GM04503 (cell line): ENCODE measurements at regions not wholly inside any gene's neighbourhood (a gene's known extent, or its start where the extent isn't known, plus 50 kb on each side); places are given as distances from the start of the nearest gene placed in this dataset.
A peak's percentile ranks its signal among the peaks of the same experiment; 100 is the strongest.
"Not testable (repeated sequence)": the region's sequence is repeated elsewhere in the genome, so short reads cannot be mapped to it uniquely, and the experiment has no call there.

Experiments
- DNase-seq: peaks from one replicate; pipeline ENCODE4 v3.0.0-alpha.2; 2012; ENCODE audit warnings: low read depth

DNA sequence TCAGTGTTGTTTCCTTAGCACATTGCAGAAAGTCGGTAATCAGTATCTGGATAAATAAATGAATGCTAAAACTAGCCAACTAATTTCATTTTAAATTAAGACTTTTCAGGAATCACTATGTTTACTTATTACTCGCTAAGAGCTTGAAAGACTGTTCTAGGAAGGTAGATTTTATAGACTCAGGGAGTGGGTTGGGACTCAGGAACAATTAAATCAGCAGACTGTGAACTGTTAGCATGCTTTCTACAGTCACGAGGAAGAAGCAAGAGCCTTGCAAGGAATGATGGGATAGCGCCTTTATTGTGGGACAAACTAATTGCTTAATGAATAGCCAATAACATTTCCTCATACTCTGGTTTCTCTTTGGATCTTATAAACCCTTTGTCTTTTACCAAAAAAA is 183.2 kb upstream of the AADAT start:
- no peak for DNase-seq

- DNase-seq: no peak
These were observed 182.0 kb upstream of the AADAT start for GRCh38 chr4:170271723-170272122.

- DNase-seq: no peak
These were observed 180.9 kb upstream of the AADAT start for GRCh38 chr4:170270628-170271027.

- DNase-seq: no peak
These were observed 180.2 kb upstream of the AADAT start for GRCh38 chr4:170269950-170270349.

DNA sequence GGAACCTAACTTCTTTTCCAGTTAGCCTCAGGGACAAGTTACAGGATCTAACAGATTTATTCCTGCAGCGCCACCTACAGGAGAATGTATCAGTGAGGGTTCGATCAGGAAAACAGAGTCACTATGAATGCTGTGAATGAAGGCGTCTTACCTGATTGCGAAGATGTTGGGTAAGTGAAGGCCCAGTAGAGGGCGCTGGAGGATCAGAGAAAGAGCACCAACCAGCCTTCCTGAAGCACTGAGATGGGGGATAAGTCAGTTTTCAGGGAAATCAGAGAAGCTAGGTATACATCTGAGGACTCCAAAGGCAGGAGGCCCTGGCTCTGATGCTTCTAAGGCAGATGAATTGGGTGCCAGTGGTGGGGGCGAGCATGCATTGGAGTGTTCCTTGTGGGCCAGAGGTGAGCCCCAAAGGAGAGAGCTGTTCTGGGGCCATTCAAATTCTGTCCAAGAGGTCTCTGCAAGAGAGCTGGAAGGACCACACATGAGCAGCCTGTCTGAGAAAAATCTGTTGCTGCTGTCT is 169.9 kb upstream of the AADAT start:
- peak; percentile 34 for DNase-seq

DNA sequence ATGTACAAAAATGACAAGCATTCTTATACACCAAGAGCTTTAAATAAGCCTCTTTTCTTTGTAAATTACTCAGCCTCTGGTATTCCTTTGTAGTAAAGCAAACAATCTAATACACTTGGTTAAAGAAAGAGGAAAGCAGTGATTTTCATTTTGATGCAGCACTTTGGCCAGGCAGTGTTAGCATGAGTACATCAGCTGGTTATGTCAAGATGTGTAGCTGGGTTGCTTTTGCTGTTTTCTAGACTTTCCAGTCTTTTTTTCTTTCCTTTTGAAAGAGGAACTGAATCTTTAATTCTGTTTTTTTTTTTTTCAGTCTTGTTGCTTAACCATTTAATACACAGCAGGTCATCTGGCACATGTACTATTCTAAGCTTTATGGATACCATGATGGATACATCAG is 167.1 kb upstream of the AADAT start:
- no peak for DNase-seq

- no peak for DNase-seq
These were observed 158.8 kb upstream of the AADAT start for GRCh38 chr4:170248576-170248975.

DNA sequence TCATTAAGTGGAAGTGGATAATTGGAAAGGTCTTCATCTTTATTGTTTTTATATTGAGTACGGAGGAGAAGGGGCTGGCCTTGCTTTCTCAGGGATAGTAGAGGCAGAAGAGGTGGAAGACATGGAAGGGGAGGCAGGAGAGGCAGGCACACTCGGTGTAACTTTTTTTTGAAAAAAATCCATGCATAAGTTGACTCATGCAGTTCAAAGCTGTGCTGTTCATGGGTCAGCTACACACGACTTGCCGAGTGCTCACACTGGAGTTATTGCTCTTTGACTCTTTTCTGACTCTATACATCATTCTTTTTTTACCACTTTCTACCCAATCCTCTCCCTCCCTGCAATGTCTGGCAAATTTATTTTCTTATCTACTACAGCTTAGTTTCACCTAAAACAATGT is 158.3 kb upstream of the AADAT start:
- DNase-seq: no peak

DNA sequence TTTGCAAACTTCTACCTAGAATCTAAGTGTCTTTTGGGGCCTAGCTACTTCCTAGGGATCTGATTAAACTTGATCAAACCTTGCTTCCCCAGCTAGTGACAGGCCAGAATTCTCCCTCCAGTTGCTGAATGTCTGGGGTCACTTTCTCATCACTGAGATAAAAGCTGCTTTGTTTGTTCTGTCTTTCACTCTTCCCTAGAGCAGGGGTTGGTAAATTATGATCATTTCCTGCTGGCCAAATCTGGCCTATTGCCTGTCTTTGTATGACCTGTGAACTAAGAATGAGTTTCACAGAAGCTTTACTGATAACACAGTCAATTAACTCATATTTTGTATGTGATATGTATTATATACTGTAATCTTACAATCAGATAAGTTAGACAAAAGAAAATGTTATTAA is 157.8 kb upstream of the AADAT start:
- DNase-seq: no peak

- no peak for DNase-seq
These were observed 154.0 kb upstream of the AADAT start for GRCh38 chr4:170243662-170244288.

GRCh38 chr4:170242471-170242870 is 152.7 kb upstream of the AADAT start:
- peak; percentile 3 for DNase-seq

GRCh38 chr4:170234800-170235199 is 145.0 kb upstream of the AADAT start:
- DNase-seq: no peak

DNA sequence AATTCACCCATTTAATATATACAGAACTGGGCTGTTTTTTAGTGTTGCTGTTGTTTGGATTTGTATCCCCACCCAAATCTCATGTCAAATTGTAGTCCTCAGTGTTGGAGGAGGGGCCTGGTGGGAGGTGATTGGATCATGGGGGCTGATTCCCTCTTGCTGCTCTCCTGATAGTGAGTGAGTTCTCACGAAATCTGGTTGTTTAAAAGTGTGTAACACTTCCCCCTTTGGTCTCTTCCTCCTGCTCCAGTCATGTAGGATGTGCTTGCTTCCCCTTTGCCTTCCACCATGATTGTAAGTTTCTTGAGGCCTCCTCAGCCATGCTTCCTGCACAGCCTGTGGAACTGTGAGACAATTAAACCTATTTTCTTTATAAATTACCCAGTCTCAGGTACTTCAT is 141.6 kb upstream of the AADAT start:
- DNase-seq: no peak

DNA sequence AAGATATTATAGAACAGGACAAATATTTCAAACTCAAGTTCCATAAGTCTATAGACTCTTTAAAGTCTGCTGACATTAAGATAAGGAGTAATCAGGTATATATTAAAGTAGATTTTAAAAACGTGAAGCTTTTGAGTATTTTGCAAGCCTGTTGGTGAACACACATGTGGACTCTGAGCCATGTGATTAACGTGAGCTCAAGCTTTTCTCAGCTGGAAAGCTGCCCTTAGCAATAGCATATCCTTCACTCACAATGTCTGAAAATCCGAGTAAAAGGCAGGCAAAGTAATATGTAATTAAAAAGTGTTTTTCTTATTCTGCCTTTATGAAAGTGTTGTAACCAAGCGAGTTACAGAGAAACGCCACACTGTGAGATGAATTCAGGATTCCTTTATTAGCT is 140.5 kb upstream of the AADAT start:
- DNase-seq: no peak

DNA sequence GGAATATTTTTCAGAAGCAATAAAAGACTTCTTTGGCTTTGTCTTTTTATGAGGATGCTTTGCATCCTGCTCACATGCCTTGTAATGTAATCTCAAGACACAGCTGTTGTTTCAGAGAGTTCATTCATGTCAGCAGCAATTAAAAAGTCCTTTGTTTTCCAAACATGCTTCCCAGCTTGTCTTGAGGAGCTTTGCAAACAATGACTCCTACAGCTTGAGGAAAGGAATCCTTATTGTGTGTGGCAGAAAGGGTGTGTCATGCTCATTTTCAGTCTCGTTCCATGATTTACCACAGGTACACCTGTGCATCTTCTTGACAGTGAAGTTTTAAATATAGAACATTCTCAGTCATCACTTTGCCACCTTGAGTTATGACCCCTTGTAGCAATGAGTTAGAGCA is 139.2 kb upstream of the AADAT start:
- no peak for DNase-seq

DNA sequence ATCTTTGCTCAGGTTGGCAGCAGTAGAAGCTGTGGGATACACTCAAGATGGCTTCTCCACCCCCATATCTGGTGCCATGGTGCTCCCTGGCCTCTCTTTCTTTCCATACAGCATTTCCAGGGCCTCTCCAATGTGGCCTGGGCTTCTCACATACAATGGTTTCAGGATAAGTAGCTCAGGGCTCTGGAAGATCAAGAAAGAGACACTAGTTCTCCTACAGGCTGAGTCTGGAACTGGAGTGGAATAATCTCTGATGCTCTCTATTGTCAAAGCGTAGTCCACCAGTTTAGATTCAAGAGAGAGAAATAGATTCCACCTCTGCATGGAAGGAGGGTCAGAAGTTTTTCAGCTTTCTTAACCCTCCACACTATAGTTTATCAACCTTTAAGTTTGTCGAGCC is 138.2 kb upstream of the AADAT start:
- no peak for DNase-seq

- no peak for DNase-seq
These were observed 136.5 kb upstream of the AADAT start for GRCh38 chr4:170226288-170226687.

DNA sequence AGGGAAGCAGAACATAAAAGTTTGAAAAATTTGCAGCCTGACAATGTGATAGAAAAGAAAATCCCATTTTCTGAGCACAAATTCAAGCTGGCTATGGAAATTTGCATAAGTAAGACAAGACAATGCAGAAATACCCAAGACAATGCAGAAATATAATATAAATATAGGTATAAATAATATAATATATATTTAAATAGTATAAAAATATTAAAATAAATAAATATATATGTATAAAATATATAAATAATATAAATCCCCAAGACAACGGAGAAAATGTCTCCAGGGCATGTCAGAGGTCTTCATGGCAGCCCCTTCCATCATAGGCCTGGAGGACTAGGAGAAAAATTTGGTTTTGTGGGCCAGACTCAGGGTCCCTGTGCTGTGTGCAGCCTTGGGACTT is 125.0 kb upstream of the AADAT start:
- no peak for DNase-seq

DNA sequence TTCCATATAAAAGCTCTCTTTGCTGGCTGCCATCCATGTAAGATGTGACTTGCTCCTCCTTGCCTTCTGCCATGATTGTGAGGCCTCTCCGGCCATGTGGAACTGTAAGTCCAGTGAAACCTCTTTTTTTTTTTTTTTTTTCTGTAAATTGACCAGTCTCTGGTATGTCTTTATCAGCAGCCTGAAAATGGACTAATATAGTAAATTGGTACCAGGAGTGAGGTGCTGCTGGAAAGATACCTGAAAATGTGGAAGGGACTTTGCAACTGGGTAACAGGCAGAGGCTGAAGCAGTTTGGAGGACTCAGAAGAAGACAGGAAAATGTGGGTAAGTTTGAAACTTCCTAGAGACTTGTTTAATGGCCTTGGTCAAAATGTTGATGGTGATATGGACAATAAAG is 124.3 kb upstream of the AADAT start:
- DNase-seq: no peak

- DNase-seq: no peak
These were observed 113.0 kb upstream of the AADAT start for GRCh38 chr4:170202721-170203120.

- DNase-seq: no peak
These were observed 109.0 kb upstream of the AADAT start for GRCh38 chr4:170198747-170199146.

DNA sequence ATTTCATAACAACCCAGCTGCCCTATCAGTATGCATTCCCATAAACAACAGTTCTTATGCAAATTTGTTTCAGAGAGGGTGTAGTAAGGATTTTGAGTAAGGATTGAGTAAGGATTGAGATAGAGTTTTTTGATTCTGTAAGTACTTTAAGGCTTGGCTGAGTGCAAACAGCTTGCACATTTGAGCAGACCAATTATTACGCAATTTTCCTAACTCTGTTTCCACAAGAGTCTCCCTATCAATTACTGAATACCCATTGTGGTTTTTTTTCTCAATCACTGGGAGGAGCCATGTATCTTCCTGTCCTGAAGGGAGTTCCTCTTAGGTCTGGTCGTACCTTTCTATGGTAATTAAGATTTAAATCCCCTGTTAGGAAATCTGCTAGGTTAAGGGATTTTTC is 105.0 kb upstream of the AADAT start:
- not testable (repeated sequence) for DNase-seq

GRCh38 chr4:170193496-170193895 is 103.7 kb upstream of the AADAT start:
- DNase-seq: no peak

GRCh38 chr4:170190265-170190664 is 100.5 kb upstream of the AADAT start:
- DNase-seq: no peak

GRCh38 chr4:170170861-170171260 is 81.1 kb upstream of the AADAT start:
- DNase-seq: no peak
